HEK293T (cell line): ENCODE measurements at regions not wholly inside any gene's neighbourhood (a gene's known extent, or its start where the extent isn't known, plus 50 kb on each side); places are given as distances from the start of the nearest gene placed in this dataset.

ENCODE experiments used
- CTCF ChIA-PET: fragments of 350-600 bp; formaldehyde crosslinking; extraction: SDS; loops from one replicate; lab custom pipeline; 2021; ENCODE audit warnings: antibody characterized with exemption, inconsistent platforms; lab: Yijun Ruan, JAX
- POLR2A ChIA-PET: fragments of 350-600 bp; formaldehyde crosslinking; extraction: SDS; loops from one replicate; lab custom pipeline; 2020; ENCODE audit warnings: antibody characterized with exemption, inconsistent platforms; lab: Yijun Ruan, JAX
- DNase-seq: peaks from one replicate; pipeline ENCODE4 v3.0.0; 2012; ENCODE audit warnings: mixed read lengths; ENCODE audit errors: extremely low spot score
- ARNT ChIP-seq: fragments of 450-650 bp; IDR thresholded peaks from 2 replicates; pipeline ENCODE4 v1.6.1; 2017; ENCODE audit warnings: mild to moderate bottlenecking
- BHLHE40 ChIP-seq: fragments of 450-650 bp; IDR thresholded peaks from 2 replicates; pipeline ENCODE4 v1.6.1; 2016; ENCODE audit warnings: mild to moderate bottlenecking, moderate library complexity, borderline replicate concordance
- CTBP1 ChIP-seq: fragments of 450-650 bp; IDR thresholded peaks from 2 replicates; pipeline ENCODE4 v1.6.1; 2016; ENCODE audit warnings: borderline replicate concordance
- ELF4 ChIP-seq: fragments of 450-650 bp; IDR thresholded peaks from 2 replicates; pipeline ENCODE4 v1.6.1; 2017; ENCODE audit warnings: antibody characterized with exemption
- FOXA1 ChIP-seq: fragments of 450-650 bp; IDR thresholded peaks from 2 replicates; pipeline ENCODE4 v1.6.1; 2016; ENCODE audit warnings: mild to moderate bottlenecking
- FOXK2 ChIP-seq: fragments of 450-650 bp; IDR thresholded peaks from 2 replicates; pipeline ENCODE4 v1.6.1; 2016; ENCODE audit warnings: mild to moderate bottlenecking
- FOXM1 ChIP-seq: fragments of 450-650 bp; IDR thresholded peaks from 2 replicates; pipeline ENCODE4 v1.6.1; 2017; ENCODE audit warnings: mild to moderate bottlenecking, borderline replicate concordance
- HDGF ChIP-seq: fragments of 450-650 bp; IDR thresholded peaks from 2 replicates; pipeline ENCODE4 v1.6.1; 2017; ENCODE audit warnings: antibody characterized with exemption, borderline replicate concordance
- L3MBTL2 ChIP-seq: fragments of 450-650 bp; conservative IDR thresholded peaks from 2 replicates; pipeline ENCODE4 v1.6.1; 2016; ENCODE audit warnings: mild to moderate bottlenecking
- LEF1 ChIP-seq: fragments of 450-650 bp; IDR thresholded peaks from 2 replicates; pipeline ENCODE4 v1.6.1; 2017; ENCODE audit warnings: mild to moderate bottlenecking, borderline replicate concordance
- NFRKB ChIP-seq: fragments of 450-650 bp; IDR thresholded peaks from 2 replicates; pipeline ENCODE4 v1.6.1; 2016; ENCODE audit warnings: mild to moderate bottlenecking, moderate library complexity
- SP1 ChIP-seq: fragments of 450-650 bp; IDR thresholded peaks from 2 replicates; pipeline ENCODE4 v1.6.1; 2017
- SUZ12 ChIP-seq: fragments of 450-650 bp; IDR thresholded peaks from 2 replicates; pipeline ENCODE4 v1.6.1; 2016; ENCODE audit warnings: mild to moderate bottlenecking
- TARDBP ChIP-seq: fragments of 450-650 bp; IDR thresholded peaks from 2 replicates; pipeline ENCODE4 v1.6.1; 2016
- ZNF384 ChIP-seq: fragments of 450-650 bp; IDR thresholded peaks from 2 replicates; pipeline ENCODE4 v1.6.1; 2016
- TF ChIP-seq, protein P1 (sequence below): fragments of 450-650 bp; IDR thresholded peaks from 2 replicates; pipeline ENCODE4 v1.6.1; 2016

DNA sequence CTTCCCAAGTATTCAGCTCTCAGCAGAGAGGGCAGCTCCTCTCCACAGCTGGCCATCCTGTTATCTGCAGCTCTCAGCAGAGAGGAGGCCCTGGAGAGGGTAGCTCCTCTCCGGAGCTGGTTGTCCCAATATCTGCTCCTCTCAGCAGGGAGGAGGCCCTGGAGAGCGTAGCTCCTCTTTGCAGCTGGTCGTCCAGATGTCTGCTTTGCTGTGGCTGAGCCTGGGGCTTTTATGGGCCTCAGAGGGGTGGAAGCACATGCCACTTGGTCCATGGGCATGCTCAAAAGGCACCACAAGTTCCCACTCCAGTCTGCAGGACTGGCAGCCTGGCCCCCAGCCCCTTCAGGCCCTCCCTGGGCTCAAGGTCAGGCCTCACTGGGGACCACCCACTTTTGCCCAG lies 314.3 kb downstream of the KCNJ2 start:
- no peak for DNase-seq
- CTCF ChIA-PET = no interaction called here
- POLR2A ChIA-PET = no interaction called here
- no peak for TF ChIP-seq HDGF
- no peak for TF ChIP-seq FOXM1
- TF ChIP-seq FOXK2 = no peak
- TF ChIP-seq L3MBTL2 = no peak
- no peak for TF ChIP-seq FOXA1
- TF ChIP-seq ELF4 = no peak
- TF ChIP-seq CTBP1 = no peak
- no peak for TF ChIP-seq SP1
- TF ChIP-seq, protein P1, sequence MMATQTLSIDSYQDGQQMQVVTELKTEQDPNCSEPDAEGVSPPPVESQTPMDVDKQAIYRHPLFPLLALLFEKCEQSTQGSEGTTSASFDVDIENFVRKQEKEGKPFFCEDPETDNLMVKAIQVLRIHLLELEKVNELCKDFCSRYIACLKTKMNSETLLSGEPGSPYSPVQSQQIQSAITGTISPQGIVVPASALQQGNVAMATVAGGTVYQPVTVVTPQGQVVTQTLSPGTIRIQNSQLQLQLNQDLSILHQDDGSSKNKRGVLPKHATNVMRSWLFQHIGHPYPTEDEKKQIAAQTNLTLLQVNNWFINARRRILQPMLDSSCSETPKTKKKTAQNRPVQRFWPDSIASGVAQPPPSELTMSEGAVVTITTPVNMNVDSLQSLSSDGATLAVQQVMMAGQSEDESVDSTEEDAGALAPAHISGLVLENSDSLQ = no peak
- TF ChIP-seq ARNT = no peak
- TF ChIP-seq TARDBP = no peak
- TF ChIP-seq BHLHE40 = no peak
- no peak for TF ChIP-seq ZNF384
- TF ChIP-seq LEF1 = no peak
- TF ChIP-seq SUZ12 = no peak

DNA sequence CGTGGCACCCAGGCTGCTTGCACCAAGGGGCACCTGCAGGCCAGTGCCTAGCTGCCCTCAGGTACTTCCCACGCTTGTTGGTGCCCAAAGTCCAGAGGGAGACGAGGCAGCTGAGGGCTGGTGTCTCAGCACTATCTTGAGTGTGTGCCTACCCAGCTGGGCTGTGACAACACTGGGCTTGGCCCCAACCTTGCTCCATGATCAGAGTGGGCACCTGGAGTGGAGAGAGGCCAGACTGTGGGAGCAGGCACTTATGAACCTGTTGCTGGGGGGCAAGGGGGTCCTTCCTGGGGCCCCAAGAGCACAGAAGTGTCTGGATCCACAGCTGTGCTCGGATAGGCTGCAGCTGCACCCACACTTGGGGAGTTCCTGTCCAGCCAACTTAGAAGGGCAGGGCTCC lies 314.7 kb downstream of the KCNJ2 start:
- CTCF ChIA-PET = no interaction called here
- POLR2A ChIA-PET = no interaction called here
- DNase-seq = no peak
- TF ChIP-seq NFRKB = no peak
- TF ChIP-seq FOXA1 = no peak
- no peak for TF ChIP-seq SUZ12
- TF ChIP-seq BHLHE40 = no peak
- no peak for TF ChIP-seq FOXM1
- no peak for TF ChIP-seq ARNT
- TF ChIP-seq ZNF384 = no peak
- no peak for TF ChIP-seq HDGF
- no peak for TF ChIP-seq L3MBTL2
- TF ChIP-seq CTBP1 = no peak
- TF ChIP-seq, protein P1 = no peak
- no peak for TF ChIP-seq FOXK2
- no peak for TF ChIP-seq TARDBP

DNA sequence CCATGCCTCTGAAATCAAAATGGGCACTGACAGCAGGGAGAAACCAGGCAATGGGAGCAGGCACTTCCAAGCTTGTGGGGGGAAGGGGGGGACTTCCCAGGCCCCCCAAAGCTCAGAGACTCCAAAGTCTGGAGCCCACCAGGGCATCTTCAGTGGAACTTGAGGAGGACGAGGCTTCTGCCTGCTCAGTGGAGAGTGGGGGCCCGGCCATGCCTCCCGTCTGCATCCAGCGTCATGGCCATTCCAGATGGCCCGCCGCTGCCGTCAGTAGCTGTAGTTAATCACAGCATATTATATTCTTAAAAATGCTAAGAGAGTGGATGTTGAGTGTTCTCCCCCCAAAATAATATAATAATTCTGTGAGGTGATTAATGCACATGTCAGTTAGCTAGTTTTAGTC lies 315.2 kb downstream of the KCNJ2 start:
- ChIA-PET CTCF (no interaction called here), POLR2A (no interaction called here)
- DNase-seq = no peak
- TF ChIP-seq CTBP1 = no peak
- no peak for TF ChIP-seq BHLHE40
- no peak for TF ChIP-seq ZNF384
- no peak for TF ChIP-seq LEF1
- no peak for TF ChIP-seq FOXK2
- no peak for TF ChIP-seq ELF4
- TF ChIP-seq FOXM1 = no peak
- no peak for TF ChIP-seq HDGF
- no peak for TF ChIP-seq SUZ12
- TF ChIP-seq NFRKB = no peak

DNA sequence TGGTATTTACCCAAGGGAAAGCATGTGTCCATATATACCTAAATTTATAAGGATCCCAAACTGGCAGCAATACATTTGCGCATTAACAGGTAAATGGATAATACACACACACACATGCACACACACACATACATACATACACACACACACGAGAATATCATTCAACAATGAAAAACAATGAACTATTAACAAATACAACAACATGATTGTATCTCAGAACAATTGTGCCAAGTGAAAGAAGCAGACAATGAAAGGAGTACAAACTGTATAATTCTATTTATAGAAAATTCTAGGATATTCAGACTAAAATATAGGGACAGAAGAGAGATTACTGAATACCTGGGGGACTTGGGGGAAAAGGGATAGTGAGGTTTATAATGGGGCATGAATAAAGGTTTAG lies 323.0 kb downstream of the KCNJ2 start:
- no peak for DNase-seq
- TF ChIP-seq ZNF384 (no peak), SUZ12 (no peak), L3MBTL2 (no peak), HDGF (no peak), FOXK2 (no peak), SP1 (no peak), CTBP1 (no peak), ARNT (no peak), BHLHE40 (no peak), LEF1 (no peak), TARDBP (no peak), FOXA1 (no peak), FOXM1 (no peak), NFRKB (no peak), ELF4 (no peak)
- TF ChIP-seq, protein P1 = no peak
- ChIA-PET POLR2A (no interaction called here), CTCF (no interaction called here)

DNA sequence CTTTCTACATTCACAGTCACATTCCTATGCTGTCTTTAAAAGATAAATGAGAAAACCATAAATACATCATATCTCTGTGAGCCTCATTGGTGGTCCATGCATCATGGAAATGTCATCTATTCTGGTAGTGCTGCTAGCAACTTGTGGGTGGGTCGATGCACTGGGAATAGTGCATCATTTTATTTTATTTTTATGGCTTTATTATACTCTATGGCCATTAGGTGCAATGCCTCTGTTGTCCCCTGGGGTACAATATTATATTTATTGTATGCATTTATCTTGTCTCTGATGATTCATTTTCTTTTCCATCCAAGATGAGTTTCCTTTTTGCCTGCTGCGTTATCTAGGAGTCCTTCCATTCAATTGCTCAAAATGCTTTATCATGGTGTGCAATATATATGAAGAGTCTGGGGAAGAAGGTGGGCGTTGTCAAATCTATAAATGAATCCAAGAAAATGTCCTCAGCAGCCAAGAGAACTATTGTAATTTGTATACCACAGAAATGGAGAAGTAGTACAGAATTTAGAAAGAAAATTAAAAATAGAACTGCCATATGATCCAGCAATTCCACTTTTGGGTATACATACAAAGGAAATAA lies 324.0 kb downstream of the KCNJ2 start:
- POLR2A ChIA-PET = no interaction called here
- no peak for DNase-seq
- CTCF ChIA-PET = interaction anchor here (0.7 kb wide), 1 partner anchor 932 kb away, joined by 3 read pairs; no protein-coding TSS in a partner anchor
- TF ChIP-seq FOXK2 (no peak), L3MBTL2 (no peak), CTBP1 (no peak), LEF1 (no peak), TARDBP (no peak), BHLHE40 (no peak), ZNF384 (no peak), HDGF (no peak), SUZ12 (no peak), ELF4 (no peak), NFRKB (no peak), ARNT (no peak), SP1 (no peak), FOXA1 (no peak), FOXM1 (no peak)
- TF ChIP-seq, protein P1 = no peak
